ENCODE measurements at regions not wholly inside any gene's neighbourhood (a gene's known extent, or its start where the extent isn't known, plus 50 kb on each side); places are given as distances from the start of the nearest gene placed in this dataset.

DNA sequence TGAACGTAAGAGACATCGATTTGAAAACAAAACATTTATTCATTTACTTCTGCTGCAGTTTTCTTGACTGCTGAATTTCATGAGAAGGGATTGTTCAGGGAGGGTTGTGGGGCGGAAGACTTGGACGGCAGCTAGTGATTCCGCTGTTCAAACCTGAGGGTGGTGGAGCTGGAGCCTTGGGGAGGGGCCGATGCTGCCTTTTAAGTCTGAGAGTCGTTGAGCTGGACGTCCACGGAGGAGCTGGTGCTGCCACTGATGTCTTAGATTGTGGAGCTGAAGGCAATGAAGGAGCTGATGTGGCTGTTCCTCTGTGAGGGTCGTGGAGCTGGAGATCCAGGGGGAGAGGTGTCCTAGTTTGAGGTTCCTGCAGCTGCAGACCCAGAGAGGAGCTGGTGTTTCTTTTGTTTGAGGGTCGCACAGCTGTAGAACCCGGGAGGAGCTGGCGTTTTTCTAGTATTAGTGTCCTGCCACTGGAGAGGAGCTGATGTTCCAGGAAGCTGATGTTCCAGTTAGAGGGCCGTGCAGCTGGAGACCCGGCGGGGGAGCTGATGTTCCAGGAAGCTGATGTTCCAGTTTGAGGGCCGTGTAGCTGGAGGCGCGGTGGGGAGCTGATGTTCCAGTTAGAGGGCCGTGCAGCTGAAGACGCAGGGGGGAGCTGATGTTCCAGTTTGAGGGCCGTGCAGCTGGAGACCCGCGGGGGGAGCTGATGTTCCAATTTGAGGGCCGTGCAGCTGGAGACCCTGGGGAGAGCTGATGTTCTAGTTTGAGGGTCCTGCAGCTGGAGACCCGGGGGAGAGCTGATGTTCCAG lies 150.9 kb downstream of the RTP5 start:
- H2BK20ac ChIP-seq (ENCODE audit: low read length), result no peak overlapping the region
- no peak overlapping the region for H4K5ac ChIP-seq (ENCODE audit: insufficient read length, low read depth, low read length)
- H3K4me2 ChIP-seq (ENCODE audit: insufficient read depth in 1 of 2, low read depth in 2 of 2, low read length in 2 of 2), result no peak overlapping the region
- H3K23me2 ChIP-seq (ENCODE audit: low read depth, low read length), result no peaks in the 10 kb centered on the region
- H3K36me3 ChIP-seq (ENCODE audit: control insufficient read depth in 2 of 4, insufficient read depth in 4 of 4, low read length in 3 of 4), result no peaks in the 10 kb centered on the region
- TF ChIP-seq RAD21 (IDR thresholded peaks at IDR 0.05 in 1 of 2, conservative IDR thresholded peaks at IDR 0.05 in 1 of 2; ENCODE audit: low read depth in 2 of 2, low read length in 2 of 2) (peak in 1 of 2 experiments; percentile 25; a peak in 2 of 4 replicates), EP300 (IDR thresholded peaks at IDR 0.05; ENCODE audit: borderline replicate concordance in 1 of 2, low read depth in 2 of 2, low read length in 2 of 2) (no peak)
- H2BK12ac ChIP-seq (ENCODE audit: low read depth, low read length), result no peak overlapping the region
- H4K20me1 ChIP-seq (replicated peaks in 1 of 2; ENCODE audit: control insufficient read depth in 1 of 2, insufficient read depth in 2 of 2, low read length in 2 of 2), result no peaks in the 10 kb centered on the region
- H2BK120ac ChIP-seq (replicated peaks; ENCODE audit: low read depth, low read length), result no peak overlapping the region
- no peak overlapping the region for H2AFZ ChIP-seq (ENCODE audit: low read length)
- H3K79me2 ChIP-seq (ENCODE audit: control insufficient read depth in 1 of 2, insufficient read depth in 2 of 2, low read length in 2 of 2), result no peaks in the 10 kb centered on the region
- H2AK5ac ChIP-seq (ENCODE audit: low read depth, low read length), result no peak overlapping the region
- H3K18ac ChIP-seq (ENCODE audit: extremely low read depth, low read length), result no peak overlapping the region
- no peaks in the 10 kb centered on the region for H3K79me1 ChIP-seq (ENCODE audit: low read depth, low read length)
- no peak overlapping the region for H3K14ac ChIP-seq (ENCODE audit: insufficient read length)
- peaks cover 6 to 43% of the 10 kb centered on the region in 2 experiments; a peak in 3 of 4 replicates for H3K9me3 ChIP-seq (ENCODE audit: insufficient read depth in 2 of 2, low read depth in 1 of 2, low read length in 1 of 2)
- CTCF ChIA-PET (ENCODE audit: partially characterized antibody), result no interaction called here
- DNase-seq (ENCODE audit: low read depth in 1 of 2, low spot score in 2 of 2), result no peak
- H3K23ac ChIP-seq (ENCODE audit: insufficient read length), result no peak overlapping the region
- no peak for FAIRE-seq
- H3K56ac ChIP-seq (replicated peaks; ENCODE audit: insufficient read length, low read depth, low read length), result no peak overlapping the region
- POLR2A ChIA-PET (ENCODE audit: partially characterized antibody), result interaction anchor here (0.7 kb wide), 1 partner anchor 46 kb away, joined by 3 read pairs; no protein-coding TSS in a partner anchor
- no peak overlapping the region; the same call in 1 of the 2 replicates for H4K8ac ChIP-seq (ENCODE audit: extremely low read depth, insufficient read depth, low read length)
- H3K4me3 ChIP-seq (ENCODE audit: extremely low read depth in 1 of 4, insufficient read depth in 2 of 4, low read depth in 3 of 4, low read length in 4 of 4), result no peak overlapping the region
- 89% methylated on average over 26 of the region's 26 CpGs; no CpG with 5 or more reads in 1 of the 2 experiments for WGBS, 2 experiments (ENCODE audit: extremely low coverage in 1 of 2, insufficient coverage in 1 of 2, insufficient read length in 1 of 2, insufficient replicate concordance in 2 of 2, low coverage in 1 of 2, low lambda C conversion rate in 2 of 2, missing lambda C conversion rate in 1 of 2)
- no peak overlapping the region for H3K27ac ChIP-seq (ENCODE audit: low read depth, low read length)
- H3K4me1 ChIP-seq (replicated peaks in 1 of 4; ENCODE audit: control insufficient read depth in 3 of 4, insufficient read depth in 4 of 4, low read length in 3 of 4), result no peaks in the 10 kb centered on the region
- H2BK5ac ChIP-seq (ENCODE audit: low read depth, low read length), result no peak overlapping the region
- no peak overlapping the region for H2BK15ac ChIP-seq (ENCODE audit: low read length)
- H3K27me3 ChIP-seq (replicated peaks in 1 of 4; ENCODE audit: control insufficient read depth in 3 of 4, extremely low read depth in 1 of 4, insufficient read depth in 3 of 4, low read length in 3 of 4), result no peaks in the 10 kb centered on the region
- no peak overlapping the region for H3K9ac ChIP-seq (replicated peaks in 1 of 4; ENCODE audit: extremely low read depth in 1 of 4, low read depth in 3 of 4, low read length in 3 of 4)
- H3K4ac ChIP-seq (replicated peaks; ENCODE audit: insufficient read length, low read depth, low read length), result no peak overlapping the region
- H4K91ac ChIP-seq (replicated peaks; ENCODE audit: insufficient read length, low read length), result no peak overlapping the region

All from H1 (cell line).